Mesothelial cell of epicardium (in vitro differentiated cells): ENCODE measurements at regions not wholly inside any gene's neighbourhood (a gene's known extent, or its start where the extent isn't known, plus 50 kb on each side); places are given as distances from the start of the nearest gene placed in this dataset.

Experiments
- DNase-seq, 2 experiments: peaks; one replicate each; pipeline ENCODE4 v3.0.0; 2021; ENCODE audit warnings: low spot score in 2 of 2; ENCODE audit not compliant: unreplicated experiment in 2 of 2
- H3K27ac Mint-ChIP-seq: 2 replicates; pipeline ENCODE4 v1.8.0; 2021; ENCODE audit warnings: mixed read lengths
- H3K27me3 Mint-ChIP-seq: 2 replicates; pipeline ENCODE4 v1.8.0; 2021; ENCODE audit warnings: low read depth, mixed read lengths
- H3K36me3 Mint-ChIP-seq: 2 replicates; pipeline ENCODE4 v1.8.0; 2021; ENCODE audit warnings: mixed read lengths
- H3K4me1 Mint-ChIP-seq: 2 replicates; pipeline ENCODE4 v1.8.0; 2021; ENCODE audit warnings: mixed read lengths
- H3K4me3 Mint-ChIP-seq: 2 replicates; pipeline ENCODE4 v1.8.0; 2021; ENCODE audit warnings: mild to moderate bottlenecking, moderate library complexity, mixed read lengths
- H3K9me3 Mint-ChIP-seq: 2 replicates; pipeline ENCODE4 v1.8.0; 2021; ENCODE audit warnings: mixed read lengths
- TF ChIP-seq, protein P1 (sequence below): fragments of 200-600 bp; sonication (generic); IDR thresholded peaks from one replicate; pipeline ENCODE4 v1.5.0; 2021; ENCODE audit warnings: antibody characterized with exemption; ENCODE audit not compliant: unreplicated experiment

DNA sequence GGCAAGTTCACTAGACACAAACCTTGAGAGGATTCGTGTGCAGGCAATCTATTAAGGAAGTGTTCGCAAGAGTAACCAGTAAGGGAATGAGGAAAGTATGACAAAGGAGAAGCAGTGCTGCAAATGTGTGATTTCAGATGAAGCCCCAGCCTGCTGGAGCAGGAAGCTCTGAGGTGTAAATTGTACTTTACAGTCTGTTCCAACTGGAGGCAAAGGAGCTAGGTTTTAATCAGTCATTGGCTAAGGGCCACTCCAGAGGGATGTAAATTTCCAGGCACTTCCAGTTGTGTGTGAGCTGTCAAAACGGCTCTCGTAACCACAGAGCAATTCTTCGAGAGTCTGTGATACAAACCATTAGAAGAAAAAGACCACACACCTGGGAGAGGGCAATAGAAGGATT lies 359.5 kb upstream of the FAM98A start:
- Mint-ChIP-seq H3K36me3 (no peaks in the 10 kb centered on the region), H3K9me3 (no peaks in the 10 kb centered on the region), H3K4me3 (no peak overlapping the region), H3K27me3 (no peaks in the 10 kb centered on the region), H3K27ac (no peak overlapping the region), H3K4me1 (no peaks in the 10 kb centered on the region)
- TF ChIP-seq, protein P1, sequence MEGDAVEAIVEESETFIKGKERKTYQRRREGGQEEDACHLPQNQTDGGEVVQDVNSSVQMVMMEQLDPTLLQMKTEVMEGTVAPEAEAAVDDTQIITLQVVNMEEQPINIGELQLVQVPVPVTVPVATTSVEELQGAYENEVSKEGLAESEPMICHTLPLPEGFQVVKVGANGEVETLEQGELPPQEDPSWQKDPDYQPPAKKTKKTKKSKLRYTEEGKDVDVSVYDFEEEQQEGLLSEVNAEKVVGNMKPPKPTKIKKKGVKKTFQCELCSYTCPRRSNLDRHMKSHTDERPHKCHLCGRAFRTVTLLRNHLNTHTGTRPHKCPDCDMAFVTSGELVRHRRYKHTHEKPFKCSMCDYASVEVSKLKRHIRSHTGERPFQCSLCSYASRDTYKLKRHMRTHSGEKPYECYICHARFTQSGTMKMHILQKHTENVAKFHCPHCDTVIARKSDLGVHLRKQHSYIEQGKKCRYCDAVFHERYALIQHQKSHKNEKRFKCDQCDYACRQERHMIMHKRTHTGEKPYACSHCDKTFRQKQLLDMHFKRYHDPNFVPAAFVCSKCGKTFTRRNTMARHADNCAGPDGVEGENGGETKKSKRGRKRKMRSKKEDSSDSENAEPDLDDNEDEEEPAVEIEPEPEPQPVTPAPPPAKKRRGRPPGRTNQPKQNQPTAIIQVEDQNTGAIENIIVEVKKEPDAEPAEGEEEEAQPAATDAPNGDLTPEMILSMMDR = no peak
- DNase-seq = no peak

DNA sequence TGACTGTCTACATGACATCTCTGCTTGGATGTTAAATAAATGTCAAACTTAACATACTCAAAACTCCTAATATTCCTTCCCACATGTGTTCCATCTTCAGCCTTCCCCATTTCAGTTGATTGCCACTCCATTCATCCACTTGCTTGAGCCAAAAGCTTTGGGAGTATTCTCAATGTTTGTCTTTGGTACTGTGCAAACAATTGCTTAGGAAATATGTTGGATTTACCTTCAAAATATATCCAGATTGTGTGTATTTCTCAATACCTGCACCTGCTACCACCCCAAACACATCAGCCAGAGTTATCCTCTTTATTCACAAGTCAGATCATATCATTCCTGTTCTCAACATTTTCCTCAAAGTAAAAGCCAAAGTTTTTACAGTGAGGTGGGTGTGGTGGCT lies 350.3 kb upstream of the FAM98A start:
- TF ChIP-seq, protein P1 = no peak

DNA sequence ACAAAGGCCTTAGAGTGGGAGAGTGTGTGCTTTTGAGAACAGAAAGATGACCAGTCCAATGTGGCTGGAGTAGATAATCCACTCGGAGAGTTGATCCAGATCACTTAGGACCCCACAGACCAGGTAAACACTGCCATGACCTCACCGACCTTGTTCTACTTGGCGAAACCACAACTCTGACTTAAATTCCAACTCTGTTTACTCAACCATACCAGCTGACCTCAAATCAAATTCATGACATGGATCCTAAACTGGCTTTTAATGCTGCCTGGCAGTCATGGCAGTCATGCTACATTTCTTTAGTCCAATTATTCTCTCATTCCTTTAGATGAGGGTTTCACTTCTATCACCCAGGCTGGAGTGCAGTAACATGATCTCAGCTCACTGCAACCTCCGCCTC lies 347.1 kb upstream of the FAM98A start:
- H3K36me3 Mint-ChIP-seq = no peaks in the 10 kb centered on the region
- H3K27me3 Mint-ChIP-seq = no peaks in the 10 kb centered on the region
- no peak overlapping the region for H3K27ac Mint-ChIP-seq
- no peak overlapping the region for H3K4me3 Mint-ChIP-seq
- H3K9me3 Mint-ChIP-seq = peaks cover 22% of the 10 kb centered on the region
- TF ChIP-seq, protein P1 = no peak
- no peak for DNase-seq
- H3K4me1 Mint-ChIP-seq = no peaks in the 10 kb centered on the region

More for the DNA sequence above, 350.3 kb upstream of the FAM98A start:
- Mint-ChIP-seq H3K4me3 (no peak overlapping the region), H3K27me3 (no peaks in the 10 kb centered on the region), H3K4me1 (no peaks in the 10 kb centered on the region), H3K9me3 (peaks cover 17% of the 10 kb centered on the region), H3K27ac (no peak overlapping the region), H3K36me3 (no peaks in the 10 kb centered on the region)
- no peak for DNase-seq

DNA sequence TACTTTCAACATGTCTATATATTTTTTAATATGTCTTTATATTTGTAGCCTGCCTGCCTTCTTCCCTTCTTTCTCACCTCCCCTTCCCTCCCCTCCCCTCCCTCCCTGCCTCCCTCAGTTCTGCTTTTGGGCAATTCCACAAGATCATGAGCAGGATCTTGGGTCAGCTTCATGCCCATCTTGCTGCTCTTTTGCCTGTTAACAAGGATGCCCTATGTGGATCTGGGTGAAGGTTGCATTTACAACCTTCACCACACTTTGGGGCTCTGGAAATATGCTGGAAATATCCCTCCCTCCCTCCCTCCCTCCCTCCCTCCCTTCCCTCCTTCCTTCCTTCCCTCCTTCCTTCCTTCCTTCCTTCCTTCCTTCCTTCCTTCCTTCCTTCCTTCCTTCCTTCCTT lies 334.1 kb upstream of the FAM98A start:
- no peaks in the 10 kb centered on the region for H3K36me3 Mint-ChIP-seq

DNA sequence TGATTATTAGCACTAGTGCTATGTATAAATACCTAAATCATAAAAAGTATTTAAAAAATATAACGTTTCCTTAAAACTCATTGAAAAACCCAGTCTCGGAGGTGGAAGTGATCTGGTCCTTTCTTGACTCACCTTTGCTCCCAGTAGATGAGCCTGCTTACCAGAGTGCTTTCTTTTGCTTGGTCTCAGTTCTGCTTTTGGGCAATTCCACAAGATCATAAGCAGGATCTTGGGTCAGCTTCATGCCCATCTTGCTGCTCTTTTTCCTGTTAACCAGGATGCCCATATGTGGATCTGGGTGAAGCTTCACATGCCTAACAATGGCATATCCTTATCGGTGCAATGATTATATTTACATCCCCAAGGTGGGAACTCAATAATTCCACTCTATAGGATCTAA lies 332.1 kb upstream of the FAM98A start:
- Mint-ChIP-seq H3K27ac (no peak overlapping the region), H3K4me1 (no peaks in the 10 kb centered on the region), H3K27me3 (no peaks in the 10 kb centered on the region), H3K36me3 (no peaks in the 10 kb centered on the region), H3K4me3 (no peak overlapping the region), H3K9me3 (peaks cover 4% of the 10 kb centered on the region)
- TF ChIP-seq, protein P1 = no peak
- no peak for DNase-seq

More for the DNA sequence above, 334.1 kb upstream of the FAM98A start:
- DNase-seq = no peak
- Mint-ChIP-seq H3K4me1 (no peaks in the 10 kb centered on the region), H3K4me3 (no peak overlapping the region), H3K9me3 (peaks cover 4% of the 10 kb centered on the region), H3K27ac (no peak overlapping the region), H3K27me3 (no peaks in the 10 kb centered on the region)
- TF ChIP-seq, protein P1 = no peak

DNA sequence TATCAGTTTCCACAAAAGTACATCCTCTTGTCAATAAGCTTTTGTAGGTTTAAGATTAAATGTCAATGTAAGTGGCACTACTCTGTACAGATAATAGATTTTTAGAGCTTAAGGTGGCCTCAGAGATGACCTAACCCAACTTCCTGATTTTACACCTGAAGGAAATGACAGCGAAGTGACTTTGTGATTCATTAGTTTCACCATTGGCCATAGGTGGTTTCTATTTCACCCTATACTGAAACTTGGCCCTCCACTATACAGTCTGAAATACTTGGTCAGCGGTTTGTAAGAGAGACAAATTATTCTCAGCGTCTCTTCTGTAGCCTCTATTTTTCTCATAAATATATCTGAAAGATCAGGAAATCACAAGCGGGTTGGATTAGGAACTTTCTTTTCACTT lies 330.4 kb upstream of the FAM98A start:
- Mint-ChIP-seq H3K4me3 (no peak overlapping the region), H3K4me1 (peaks cover 12% of the 10 kb centered on the region), H3K9me3 (peaks cover 3% of the 10 kb centered on the region), H3K27ac (no peak overlapping the region), H3K36me3 (no peaks in the 10 kb centered on the region), H3K27me3 (no peaks in the 10 kb centered on the region)
- TF ChIP-seq, protein P1 = no peak
- DNase-seq = no peak
